Neural cell (in vitro differentiated cells): ENCODE measurements at regions not wholly inside any gene's neighbourhood (a gene's known extent, or its start where the extent isn't known, plus 50 kb on each side); places are given as distances from the start of the nearest gene placed in this dataset.

Experiments
- EP300 ChIP-seq: fragments of 450-650 bp; conservative IDR thresholded peaks from 2 replicates; pipeline ENCODE4 v1.6.1; 2014; ENCODE audit warnings: antibody characterized with exemption, mild to moderate bottlenecking, moderate library complexity; ENCODE audit not compliant: poor library complexity, severe bottlenecking
- EZH2 ChIP-seq: fragments of 200-600, 300-800 bp; shearing (Covaris generic), sonication (generic); IDR thresholded peaks from 2 replicates; pipeline ENCODE4 v1.6.1; 2014; ENCODE audit warnings: antibody characterized with exemption, low read length, borderline replicate concordance, mild to moderate bottlenecking; ENCODE audit not compliant: insufficient read depth, poor library complexity, severe bottlenecking
- MXI1 ChIP-seq: fragments of 450-650 bp; conservative IDR thresholded peaks from 2 replicates; pipeline ENCODE4 v1.6.1; 2014; ENCODE audit warnings: antibody characterized with exemption, mild to moderate bottlenecking; ENCODE audit not compliant: poor library complexity, severe bottlenecking
- TF ChIP-seq, protein P1 (sequence below): fragments of 450-650 bp; IDR thresholded peaks from 2 replicates; pipeline ENCODE4 v1.5.1; 2014; ENCODE audit warnings: antibody characterized with exemption, mild to moderate bottlenecking, moderate library complexity; ENCODE audit not compliant: poor library complexity, severe bottlenecking
- TF ChIP-seq, protein P2 (sequence below): IDR thresholded peaks from 2 replicates; pipeline ENCODE4 v1.6.1; 2012; ENCODE audit warnings: borderline replicate concordance

DNA sequence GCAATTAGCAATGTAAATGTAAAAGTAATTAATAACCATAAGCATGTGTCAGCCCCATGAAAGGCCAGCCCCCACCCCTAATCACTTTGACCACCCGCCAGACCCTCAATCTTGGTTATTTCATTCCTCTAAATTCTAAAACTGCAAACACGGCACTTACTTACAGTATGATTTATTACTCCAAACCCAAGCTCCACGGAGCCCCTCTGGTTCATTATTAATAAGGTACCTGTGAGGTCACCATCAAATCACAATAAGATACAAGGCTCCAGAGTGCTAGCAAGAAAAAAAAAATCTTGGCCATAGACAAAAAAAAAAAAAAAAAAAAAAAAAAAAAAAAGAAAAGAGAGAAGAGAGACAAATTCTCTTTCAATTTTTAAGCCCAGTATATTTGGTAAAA lies 879.5 kb downstream of the TDRD15 start:
- TF ChIP-seq, protein P1, sequence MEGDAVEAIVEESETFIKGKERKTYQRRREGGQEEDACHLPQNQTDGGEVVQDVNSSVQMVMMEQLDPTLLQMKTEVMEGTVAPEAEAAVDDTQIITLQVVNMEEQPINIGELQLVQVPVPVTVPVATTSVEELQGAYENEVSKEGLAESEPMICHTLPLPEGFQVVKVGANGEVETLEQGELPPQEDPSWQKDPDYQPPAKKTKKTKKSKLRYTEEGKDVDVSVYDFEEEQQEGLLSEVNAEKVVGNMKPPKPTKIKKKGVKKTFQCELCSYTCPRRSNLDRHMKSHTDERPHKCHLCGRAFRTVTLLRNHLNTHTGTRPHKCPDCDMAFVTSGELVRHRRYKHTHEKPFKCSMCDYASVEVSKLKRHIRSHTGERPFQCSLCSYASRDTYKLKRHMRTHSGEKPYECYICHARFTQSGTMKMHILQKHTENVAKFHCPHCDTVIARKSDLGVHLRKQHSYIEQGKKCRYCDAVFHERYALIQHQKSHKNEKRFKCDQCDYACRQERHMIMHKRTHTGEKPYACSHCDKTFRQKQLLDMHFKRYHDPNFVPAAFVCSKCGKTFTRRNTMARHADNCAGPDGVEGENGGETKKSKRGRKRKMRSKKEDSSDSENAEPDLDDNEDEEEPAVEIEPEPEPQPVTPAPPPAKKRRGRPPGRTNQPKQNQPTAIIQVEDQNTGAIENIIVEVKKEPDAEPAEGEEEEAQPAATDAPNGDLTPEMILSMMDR, result no peak
- TF ChIP-seq MXI1 (no peak), EZH2 (no peak), EP300 (no peak)
- TF ChIP-seq, protein P2, sequence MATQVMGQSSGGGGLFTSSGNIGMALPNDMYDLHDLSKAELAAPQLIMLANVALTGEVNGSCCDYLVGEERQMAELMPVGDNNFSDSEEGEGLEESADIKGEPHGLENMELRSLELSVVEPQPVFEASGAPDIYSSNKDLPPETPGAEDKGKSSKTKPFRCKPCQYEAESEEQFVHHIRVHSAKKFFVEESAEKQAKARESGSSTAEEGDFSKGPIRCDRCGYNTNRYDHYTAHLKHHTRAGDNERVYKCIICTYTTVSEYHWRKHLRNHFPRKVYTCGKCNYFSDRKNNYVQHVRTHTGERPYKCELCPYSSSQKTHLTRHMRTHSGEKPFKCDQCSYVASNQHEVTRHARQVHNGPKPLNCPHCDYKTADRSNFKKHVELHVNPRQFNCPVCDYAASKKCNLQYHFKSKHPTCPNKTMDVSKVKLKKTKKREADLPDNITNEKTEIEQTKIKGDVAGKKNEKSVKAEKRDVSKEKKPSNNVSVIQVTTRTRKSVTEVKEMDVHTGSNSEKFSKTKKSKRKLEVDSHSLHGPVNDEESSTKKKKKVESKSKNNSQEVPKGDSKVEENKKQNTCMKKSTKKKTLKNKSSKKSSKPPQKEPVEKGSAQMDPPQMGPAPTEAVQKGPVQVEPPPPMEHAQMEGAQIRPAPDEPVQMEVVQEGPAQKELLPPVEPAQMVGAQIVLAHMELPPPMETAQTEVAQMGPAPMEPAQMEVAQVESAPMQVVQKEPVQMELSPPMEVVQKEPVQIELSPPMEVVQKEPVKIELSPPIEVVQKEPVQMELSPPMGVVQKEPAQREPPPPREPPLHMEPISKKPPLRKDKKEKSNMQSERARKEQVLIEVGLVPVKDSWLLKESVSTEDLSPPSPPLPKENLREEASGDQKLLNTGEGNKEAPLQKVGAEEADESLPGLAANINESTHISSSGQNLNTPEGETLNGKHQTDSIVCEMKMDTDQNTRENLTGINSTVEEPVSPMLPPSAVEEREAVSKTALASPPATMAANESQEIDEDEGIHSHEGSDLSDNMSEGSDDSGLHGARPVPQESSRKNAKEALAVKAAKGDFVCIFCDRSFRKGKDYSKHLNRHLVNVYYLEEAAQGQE, result no peak
